ENCODE measurements at regions not wholly inside any gene's neighbourhood (a gene's known extent, or its start where the extent isn't known, plus 50 kb on each side); places are given as distances from the start of the nearest gene placed in this dataset.
A peak's percentile ranks its signal among the peaks of the same experiment; 100 is the strongest.

DNA sequence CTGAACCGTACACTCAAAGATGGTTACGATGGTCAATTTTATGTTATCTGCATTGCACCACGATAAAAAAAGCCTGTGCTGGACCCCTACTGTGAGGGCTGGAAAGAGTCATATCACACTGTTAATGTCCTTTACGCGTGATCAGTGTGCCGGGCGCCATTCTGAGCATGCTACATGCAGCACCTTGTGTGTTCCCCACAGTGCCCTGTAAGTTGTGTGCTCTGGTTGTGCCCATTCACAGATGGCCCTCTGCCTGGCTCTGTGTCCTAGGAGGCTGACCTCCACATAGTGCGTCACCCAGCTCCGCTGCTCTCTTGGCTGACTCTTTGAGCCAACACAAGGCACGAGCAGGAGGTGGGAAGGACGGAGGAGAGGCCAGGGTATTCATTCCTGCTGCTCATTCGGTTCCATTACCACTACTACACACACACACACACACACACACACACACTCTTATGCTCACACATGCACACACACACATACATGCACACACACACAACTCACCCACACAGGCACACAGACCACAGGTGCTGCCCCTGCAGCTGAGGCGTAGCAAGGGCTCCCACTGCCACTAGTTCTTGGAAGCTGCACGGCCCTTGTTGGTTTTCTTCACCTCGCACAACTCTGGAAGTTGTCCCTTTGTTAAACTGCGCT, 129.6 kb upstream of the IQSEC1 start:
- Mint-ChIP-seq H3K9me3 (peaks cover 0 to 2% (median 0%) of the 10 kb centered on the region in 3 donors), H3K27ac (no peak overlapping the region)

DNA sequence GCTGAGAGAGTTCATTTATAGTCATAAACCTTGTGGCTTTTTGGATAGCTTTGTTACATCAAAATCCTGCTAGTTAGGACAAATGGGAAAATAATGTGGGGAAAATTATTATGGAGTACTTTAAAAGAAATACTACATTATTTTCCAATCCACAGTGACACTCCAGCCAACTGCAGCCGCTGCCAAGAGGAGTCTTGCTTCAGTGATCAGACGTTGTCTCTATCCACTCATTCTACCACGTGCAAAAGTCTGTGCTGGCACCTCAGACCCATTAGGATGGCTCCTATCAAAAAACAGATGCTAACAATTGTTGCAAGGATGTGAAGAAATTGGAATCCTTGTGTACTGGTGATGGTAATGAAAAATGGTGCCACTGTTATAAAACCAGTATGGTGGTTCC, 128.6 kb upstream of the IQSEC1 start:
- Mint-ChIP-seq H3K4me3 (no peak overlapping the region), H3K27me3 (peaks cover 24% of the 10 kb centered on the region), H3K9me3 (no peaks in the 10 kb centered on the region), H3K4me1 (peaks cover 0 to 3% (median 2%) of the 10 kb centered on the region in 3 donors), H3K27ac (no peak overlapping the region), H3K36me3 (no peaks in the 10 kb centered on the region)

More for the DNA sequence above, 129.6 kb upstream of the IQSEC1 start:
- peaks cover 0 to 3% (median 0%) of the 10 kb centered on the region in 3 donors for H3K4me1 Mint-ChIP-seq
- no peak overlapping the region for H3K4me3 Mint-ChIP-seq
- H3K27me3 Mint-ChIP-seq, result peaks cover 31% of the 10 kb centered on the region
- no peaks in the 10 kb centered on the region for H3K36me3 Mint-ChIP-seq

DNA sequence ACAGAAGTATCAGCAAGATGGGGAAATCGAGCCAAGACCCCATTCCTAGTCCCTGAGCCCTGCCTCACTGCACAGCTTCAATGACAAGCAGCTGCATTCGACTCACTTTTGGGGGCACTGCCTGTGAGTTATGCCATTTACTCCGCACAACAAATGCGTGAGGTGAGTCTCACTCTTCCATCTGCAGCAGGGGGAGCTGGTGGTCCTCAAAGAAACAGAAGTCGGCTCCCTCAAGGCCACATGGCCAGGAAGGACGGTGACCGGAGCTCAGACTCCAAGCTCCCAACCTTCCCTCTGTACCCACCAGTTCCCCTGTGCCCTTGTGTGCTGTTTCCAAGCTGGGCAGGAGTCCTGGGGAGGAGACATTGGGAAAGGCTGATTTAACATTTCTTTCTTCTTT, 127.7 kb upstream of the IQSEC1 start:
- Mint-ChIP-seq H3K27me3 (peaks cover 21% of the 10 kb centered on the region), H3K4me3 (no peak overlapping the region), H3K27ac (no peak overlapping the region)

DNA sequence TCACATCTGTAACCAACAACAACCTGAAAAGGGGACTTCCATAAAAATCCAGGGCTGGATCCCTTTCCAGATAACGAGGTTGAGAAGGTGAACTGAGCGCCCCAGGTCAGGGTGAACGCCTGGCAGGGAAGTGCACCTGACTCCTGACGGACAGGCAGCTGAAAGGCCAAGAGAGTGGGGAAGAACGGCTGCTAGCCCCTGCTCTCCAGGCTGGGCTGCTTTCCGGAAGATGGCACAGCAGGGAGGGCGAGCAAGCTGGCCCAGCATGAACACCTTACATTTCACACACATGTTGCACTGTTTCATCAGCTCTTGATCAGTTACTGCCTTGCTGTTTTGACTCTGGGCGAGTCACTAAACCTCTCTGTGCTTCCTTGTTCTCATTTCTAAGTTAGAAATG, 127.2 kb upstream of the IQSEC1 start:
- Mint-ChIP-seq H3K27me3 (peaks cover 25% of the 10 kb centered on the region), H3K4me1 (peaks cover 3 to 15% (median 14%) of the 10 kb centered on the region in 3 donors), H3K27ac (no peak overlapping the region), H3K9me3 (no peaks in the 10 kb centered on the region), H3K4me3 (no peak overlapping the region), H3K36me3 (no peaks in the 10 kb centered on the region)

More for the DNA sequence above, 127.7 kb upstream of the IQSEC1 start:
- Mint-ChIP-seq H3K4me1 (peaks cover 0 to 10% (median 9%) of the 10 kb centered on the region in 3 donors), H3K9me3 (no peaks in the 10 kb centered on the region), H3K36me3 (no peaks in the 10 kb centered on the region)

DNA sequence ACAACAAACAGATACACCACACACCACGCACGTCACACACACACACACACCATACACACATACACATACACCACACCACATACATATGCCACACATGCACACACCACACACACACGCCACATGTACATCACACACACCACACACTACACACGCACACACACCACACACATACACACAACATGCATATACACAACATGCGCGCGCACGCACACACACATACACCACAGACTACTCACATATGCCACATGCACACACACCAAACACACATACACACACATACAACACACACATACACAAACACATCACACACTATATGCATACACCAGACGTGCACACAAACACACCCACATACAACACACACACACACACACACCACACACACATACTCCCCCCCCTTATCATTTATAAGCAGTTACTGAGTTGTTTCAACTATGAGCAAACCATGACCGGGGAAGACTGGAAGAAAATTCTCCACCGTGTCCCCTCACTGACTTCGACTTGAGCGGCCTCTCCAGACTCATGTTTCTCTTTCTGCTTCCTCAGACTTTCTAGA, 126.7 kb upstream of the IQSEC1 start:
- Mint-ChIP-seq H3K9me3 (no peaks in the 10 kb centered on the region), H3K36me3 (no peaks in the 10 kb centered on the region), H3K27ac (peak overlapping the region in 1 of 3 donors; percentile 5), H3K4me1 (peaks cover 7 to 16% (median 14%) of the 10 kb centered on the region in 3 donors), H3K4me3 (no peak overlapping the region), H3K27me3 (peaks cover 22% of the 10 kb centered on the region)

DNA sequence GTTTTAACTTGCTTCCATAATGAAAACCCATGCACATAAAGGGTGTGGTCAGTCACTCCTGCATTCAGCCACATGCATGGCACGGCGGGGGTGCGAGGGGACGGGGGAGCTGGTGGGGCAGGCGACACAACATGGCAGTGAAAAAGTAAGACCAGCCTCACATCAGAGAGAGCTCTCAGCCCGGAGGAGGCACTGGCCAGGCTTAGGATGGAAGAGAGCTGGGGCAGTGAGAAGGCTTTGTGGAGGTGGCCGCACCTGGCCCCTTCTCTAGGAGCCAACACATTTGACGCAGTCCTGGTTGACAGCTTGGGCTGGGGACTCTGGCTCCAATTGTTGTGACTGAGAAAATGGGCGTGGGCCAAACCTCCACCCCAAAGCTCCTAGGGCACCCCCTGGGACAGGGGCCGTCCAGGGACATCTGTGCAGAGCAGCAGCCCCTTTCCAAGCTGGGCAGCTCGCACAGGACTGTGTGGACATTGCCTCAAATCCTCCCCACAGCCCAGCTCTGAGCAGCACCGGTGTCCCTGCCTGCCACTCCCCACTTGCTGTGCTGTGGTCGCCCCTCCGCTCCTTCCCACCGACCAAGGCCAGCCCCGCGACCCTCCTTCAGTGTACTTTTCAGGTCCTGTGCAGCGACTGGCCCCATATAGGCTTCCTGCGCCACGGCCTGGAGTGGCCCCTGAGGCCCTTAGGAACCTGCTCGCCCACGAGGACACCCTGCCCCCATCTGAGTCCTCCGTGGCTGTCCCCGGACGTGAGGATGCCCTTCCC, 126.0 kb upstream of the IQSEC1 start:
- Mint-ChIP-seq H3K27ac (no peak overlapping the region), H3K9me3 (no peaks in the 10 kb centered on the region)

DNA sequence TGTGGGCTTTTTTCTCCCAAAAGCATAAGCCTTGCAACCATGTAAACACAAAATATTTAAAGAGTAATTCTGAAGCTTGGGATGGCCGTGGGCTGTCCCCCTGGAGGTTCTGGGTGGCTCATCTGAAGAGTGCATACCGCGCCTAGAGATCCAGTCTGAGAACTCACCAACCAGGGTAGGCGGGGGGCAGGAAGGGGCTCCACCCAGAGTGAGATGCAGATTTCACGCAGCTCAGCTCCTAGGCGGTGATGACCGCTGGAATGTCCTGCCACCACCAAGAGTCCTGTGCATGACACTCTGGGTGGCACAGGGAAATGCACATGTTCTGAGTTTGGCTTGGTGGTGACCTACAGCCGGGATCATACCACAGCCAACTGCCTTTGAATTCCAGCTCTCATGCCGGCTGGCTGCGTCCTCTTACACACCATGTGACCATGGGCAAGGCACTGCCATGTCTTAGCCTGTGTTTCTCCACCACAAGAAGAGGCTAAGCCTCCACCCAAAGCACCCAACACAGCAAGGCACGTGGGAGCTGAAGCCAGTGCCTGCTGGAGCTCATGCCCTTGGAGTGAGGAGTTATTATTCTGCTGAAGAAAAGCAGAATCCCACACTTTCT, 125.1 kb upstream of the IQSEC1 start:
- Mint-ChIP-seq H3K27ac (no peak overlapping the region), H3K36me3 (no peaks in the 10 kb centered on the region), H3K9me3 (no peaks in the 10 kb centered on the region), H3K27me3 (peaks cover 21% of the 10 kb centered on the region), H3K4me1 (peaks cover 12 to 20% (median 14%) of the 10 kb centered on the region in 3 donors), H3K4me3 (no peak overlapping the region)

More for the DNA sequence above, 126.0 kb upstream of the IQSEC1 start:
- no peaks in the 10 kb centered on the region for H3K36me3 Mint-ChIP-seq
- peaks cover 17% of the 10 kb centered on the region for H3K27me3 Mint-ChIP-seq
- no peak overlapping the region for H3K4me3 Mint-ChIP-seq
- H3K4me1 Mint-ChIP-seq, result peaks cover 12 to 20% (median 14%) of the 10 kb centered on the region in 3 donors

DNA sequence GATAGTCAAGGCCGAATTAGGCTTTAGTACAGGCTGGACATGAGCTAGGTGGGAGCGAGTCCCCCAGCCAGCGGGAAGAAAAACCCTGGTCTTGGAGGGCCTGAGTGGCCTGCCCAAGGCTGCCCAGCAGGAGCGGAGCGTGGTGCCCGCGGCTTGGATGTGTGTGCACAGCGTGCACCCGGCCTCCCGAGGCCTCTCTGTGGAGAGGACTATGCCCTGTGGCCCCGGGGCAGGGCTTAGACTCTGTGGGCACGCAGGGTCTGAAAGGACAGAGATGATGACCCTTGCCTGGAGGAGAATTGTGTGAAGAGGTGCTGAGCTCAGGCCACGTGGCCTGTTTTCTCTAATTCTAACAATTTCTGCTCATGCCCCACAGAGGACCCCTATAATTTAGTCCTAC, 124.6 kb upstream of the IQSEC1 start:
- H3K4me1 Mint-ChIP-seq, result peaks cover 12 to 20% (median 16%) of the 10 kb centered on the region in 3 donors
- H3K27me3 Mint-ChIP-seq, result peaks cover 19% of the 10 kb centered on the region
- H3K27ac Mint-ChIP-seq, result no peak overlapping the region
- no peaks in the 10 kb centered on the region for H3K36me3 Mint-ChIP-seq
- H3K9me3 Mint-ChIP-seq, result no peaks in the 10 kb centered on the region
- no peak overlapping the region for H3K4me3 Mint-ChIP-seq

DNA sequence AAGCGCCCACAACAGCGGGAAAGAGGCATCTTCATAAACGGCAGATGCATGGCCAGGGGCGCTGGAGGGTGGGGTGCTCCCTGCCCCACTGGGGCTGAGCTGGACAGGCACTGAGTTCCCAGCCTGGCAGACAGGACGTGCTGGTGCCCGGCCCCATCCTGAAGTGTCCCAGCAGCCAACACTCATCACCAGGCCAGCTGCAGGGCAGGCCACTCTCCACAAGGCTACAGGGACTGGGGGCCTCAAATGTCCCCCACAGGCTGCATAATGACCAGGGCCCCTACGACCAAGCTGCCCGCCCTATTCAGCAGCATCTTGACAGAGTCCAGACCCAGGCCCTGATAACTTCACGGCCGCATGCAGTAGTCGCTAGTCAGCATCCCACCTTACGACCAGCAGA, 124.1 kb upstream of the IQSEC1 start:
- H3K4me3 Mint-ChIP-seq, result no peak overlapping the region
- H3K36me3 Mint-ChIP-seq, result no peaks in the 10 kb centered on the region
- no peaks in the 10 kb centered on the region for H3K9me3 Mint-ChIP-seq
- no peak overlapping the region for H3K27ac Mint-ChIP-seq
- peaks cover 12 to 20% (median 16%) of the 10 kb centered on the region in 3 donors for H3K4me1 Mint-ChIP-seq
- H3K27me3 Mint-ChIP-seq, result peaks cover 20% of the 10 kb centered on the region

DNA sequence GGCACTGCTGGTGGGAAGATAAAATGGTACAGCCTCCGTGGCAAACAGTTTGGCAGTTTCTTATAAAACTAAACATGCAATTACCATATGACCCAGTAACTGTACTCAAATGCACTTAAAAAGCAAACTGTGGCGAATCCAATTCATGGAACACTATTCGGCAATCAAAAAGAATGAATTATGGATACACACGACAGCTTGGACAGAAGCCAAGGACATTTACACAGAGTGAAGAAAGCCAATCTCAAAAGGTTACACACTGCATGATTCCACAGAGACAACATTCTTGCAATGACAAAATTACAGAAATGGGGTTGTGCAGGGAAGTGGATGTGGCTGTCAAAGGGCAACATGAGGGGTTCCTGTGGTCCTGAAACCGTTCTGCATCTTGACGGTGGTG, 122.1 kb upstream of the IQSEC1 start:
- Mint-ChIP-seq H3K27ac (peak overlapping the region in 1 of 3 donors; percentile 16), H3K4me3 (peak overlapping the region in 2 of 4 donors; percentile 79 to 85), H3K4me1 (peaks cover 12 to 21% (median 17%) of the 10 kb centered on the region in 3 donors), H3K9me3 (no peaks in the 10 kb centered on the region), H3K27me3 (peaks cover 27% of the 10 kb centered on the region), H3K36me3 (no peaks in the 10 kb centered on the region)

DNA sequence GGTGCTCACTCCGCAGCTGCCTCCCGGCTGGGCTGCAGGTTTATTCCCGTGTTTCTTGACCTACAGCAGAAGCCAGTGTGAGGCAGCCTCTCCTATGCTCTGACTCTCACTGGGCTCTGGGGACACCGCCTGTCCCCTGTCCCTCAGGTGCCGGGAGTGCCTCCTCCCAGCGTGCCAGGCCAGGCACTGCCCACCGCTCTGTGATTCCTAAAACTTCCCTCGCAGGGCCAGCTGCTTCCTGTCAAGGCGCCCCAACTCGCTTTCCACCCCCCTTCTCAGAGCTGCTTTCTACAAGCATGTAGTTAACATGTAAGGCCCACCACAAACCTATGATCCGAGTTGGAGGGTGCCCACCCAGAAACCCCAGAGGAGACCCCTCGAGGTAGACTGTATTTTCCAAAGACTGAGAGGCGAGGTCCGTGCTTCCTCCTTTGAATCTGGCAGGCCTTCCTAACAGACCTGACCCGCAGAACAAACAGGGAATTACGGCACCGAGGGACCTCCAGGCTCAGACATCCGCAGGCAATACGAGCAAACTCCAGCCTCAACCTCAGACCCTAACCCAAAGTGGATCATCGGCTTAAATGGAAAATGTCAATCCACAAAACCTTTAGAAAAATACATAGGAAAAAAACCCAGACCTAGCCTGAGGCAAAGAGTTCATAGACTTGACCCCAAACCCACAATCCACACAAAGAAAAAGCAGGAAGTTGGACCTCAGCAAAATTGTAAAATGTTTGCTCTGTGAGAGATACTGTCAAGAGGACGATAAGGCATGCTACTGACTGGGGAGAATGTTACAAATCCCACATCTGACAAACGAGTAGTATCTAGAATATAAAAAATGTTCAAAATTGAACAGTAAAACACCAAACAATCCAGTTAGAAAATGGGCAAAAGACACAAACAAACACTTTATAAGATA, 121.3 kb upstream of the IQSEC1 start:
- no peak overlapping the region for H3K27ac Mint-ChIP-seq

DNA sequence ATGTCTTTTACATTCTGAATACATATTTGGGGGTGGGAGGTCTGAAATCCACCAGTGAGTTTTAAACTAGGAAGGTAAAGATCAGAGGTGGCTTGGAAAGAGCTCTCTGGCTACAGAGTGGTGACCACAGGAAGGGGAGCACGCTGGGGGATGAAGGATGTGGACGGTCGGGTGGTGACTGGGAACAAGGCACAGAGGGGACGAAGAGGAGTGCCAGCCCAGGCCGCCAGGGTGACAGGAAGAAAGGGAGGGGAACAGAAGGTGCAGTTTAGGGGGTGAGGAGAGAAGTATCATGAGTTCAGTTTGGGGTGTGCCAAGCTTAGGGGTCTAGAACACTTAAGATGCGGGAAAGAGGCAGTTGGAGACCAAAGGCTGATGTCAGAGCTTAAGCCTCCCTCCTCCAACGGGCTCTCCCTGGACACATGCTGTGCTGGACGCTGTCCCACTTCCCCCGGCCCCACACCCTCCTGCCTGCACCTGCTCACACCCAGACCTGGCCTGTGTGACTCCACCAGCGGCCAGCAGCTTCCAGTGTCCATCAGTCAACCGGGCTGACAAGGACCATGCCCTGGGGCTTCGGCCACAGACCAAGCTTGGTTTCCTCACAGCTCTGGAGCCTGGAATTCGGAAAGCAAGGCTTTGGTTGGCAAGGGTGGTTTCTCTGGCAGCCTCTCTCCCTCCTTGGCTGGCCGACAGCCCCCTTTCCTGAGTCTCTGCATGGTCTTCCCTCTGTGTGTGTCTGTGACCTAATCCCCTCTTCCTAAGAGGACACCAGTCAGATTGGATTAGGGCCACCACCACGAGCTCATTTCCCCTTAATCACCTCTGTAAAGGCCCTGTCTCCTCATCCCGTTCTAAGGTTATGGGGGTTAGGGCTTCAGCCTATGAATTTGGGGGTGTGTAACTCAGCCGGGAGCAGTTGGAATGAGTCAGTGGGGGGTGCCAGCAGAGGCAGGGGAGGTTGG, 120.4 kb upstream of the IQSEC1 start:
- Mint-ChIP-seq H3K4me1 (peaks cover 12 to 23% (median 19%) of the 10 kb centered on the region in 3 donors), H3K27me3 (peaks cover 29% of the 10 kb centered on the region), H3K27ac (no peak overlapping the region), H3K9me3 (peaks cover 0 to 4% (median 0%) of the 10 kb centered on the region in 3 donors), H3K36me3 (no peaks in the 10 kb centered on the region), H3K4me3 (no peak overlapping the region)

More for the DNA sequence above, 121.3 kb upstream of the IQSEC1 start:
- Mint-ChIP-seq H3K4me1 (peaks cover 12 to 21% (median 19%) of the 10 kb centered on the region in 3 donors), H3K4me3 (peak overlapping the region in 1 of 4 donors; percentile 38), H3K9me3 (peaks cover 0 to 1% (median 0%) of the 10 kb centered on the region in 3 donors), H3K36me3 (no peaks in the 10 kb centered on the region), H3K27me3 (peaks cover 27% of the 10 kb centered on the region)

DNA sequence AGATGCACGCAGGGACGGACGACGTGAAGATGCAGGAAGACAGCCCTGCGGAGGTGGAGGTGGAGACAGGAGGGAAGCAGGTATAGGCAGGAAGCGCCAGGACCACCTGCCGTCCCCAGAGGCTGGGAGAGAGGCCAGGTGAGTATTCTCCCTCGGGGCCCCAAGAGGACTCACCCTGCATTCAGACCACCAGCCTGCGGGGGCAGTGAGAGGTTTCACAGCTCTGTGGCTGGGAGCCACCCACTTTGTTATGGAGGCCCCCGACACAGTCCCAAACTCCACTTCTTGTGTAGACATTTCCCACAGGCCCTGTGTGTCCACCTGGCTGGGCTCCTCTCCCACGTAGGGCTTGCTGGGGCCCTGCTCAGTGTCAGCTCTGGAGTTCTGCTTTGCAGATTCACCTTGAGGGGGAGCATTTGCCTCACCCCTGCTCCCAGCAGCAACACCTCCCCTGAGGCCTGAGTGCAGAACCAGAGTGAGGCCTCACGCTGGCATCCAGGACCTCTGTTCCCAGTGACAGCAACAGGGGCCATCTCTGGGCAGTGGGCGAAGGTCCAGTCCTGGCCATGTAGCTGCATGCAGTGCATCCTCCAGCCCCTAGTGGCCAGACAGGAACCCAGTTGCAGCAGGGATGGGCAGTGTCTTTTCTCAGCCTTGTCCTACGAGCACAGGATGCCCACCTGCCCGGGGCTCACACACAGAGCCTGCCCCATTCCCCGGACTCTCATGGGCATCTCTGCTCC, 119.4 kb upstream of the IQSEC1 start:
- peak overlapping the region in 1 of 4 donors; percentile 33 for H3K4me3 Mint-ChIP-seq
- peaks cover 0 to 6% (median 3%) of the 10 kb centered on the region in 3 donors for H3K9me3 Mint-ChIP-seq
- H3K27ac Mint-ChIP-seq, result no peak overlapping the region
- H3K36me3 Mint-ChIP-seq, result no peaks in the 10 kb centered on the region
- peaks cover 33% of the 10 kb centered on the region for H3K27me3 Mint-ChIP-seq
- H3K4me1 Mint-ChIP-seq, result peaks cover 12 to 23% (median 19%) of the 10 kb centered on the region in 3 donors

Measured in IgD-negative memory B cell (primary cell).